K562 (cell line): ENCODE measurements at regions not wholly inside any gene's neighbourhood (a gene's known extent, or its start where the extent isn't known, plus 50 kb on each side); places are given as distances from the start of the nearest gene placed in this dataset.
A peak's percentile ranks its signal among the peaks of the same experiment; 100 is the strongest.

ENCODE experiments used
- ARID3A ChIP-seq: IDR thresholded peaks from 2 replicates; pipeline ENCODE4 v1.6.1; 2012; ENCODE audit warnings: low read depth, low read length, improper control_type of control experiment, borderline replicate concordance
- ARID3B ChIP-seq: fragments of 250-450 bp; sonication (Bioruptor Pico); IDR thresholded peaks from 2 replicates; pipeline ENCODE4 v1.4.0; 2020; ENCODE audit warnings: borderline replicate concordance
- CREM ChIP-seq: IDR thresholded peaks from 2 replicates; pipeline ENCODE4 v1.6.1; 2014; ENCODE audit warnings: antibody characterized with exemption, low read depth
- CXXC5 ChIP-seq: fragments of 250-450 bp; sonication (Bioruptor Pico); IDR thresholded peaks from 2 replicates; pipeline ENCODE4 v1.8.0; 2022; ENCODE audit warnings: inconsistent platforms, mild to moderate bottlenecking, moderate library complexity
- DDX20 ChIP-seq: fragments of 450-650 bp; IDR thresholded peaks from 2 replicates; pipeline ENCODE4 v1.6.1; 2016; ENCODE audit warnings: missing genetic modification characterization, low read depth, mild to moderate bottlenecking, missing compliant biosample characterization, moderate library complexity
- HDAC8 ChIP-seq: fragments of 450-650 bp; IDR thresholded peaks from 2 replicates; pipeline ENCODE4 v1.6.1; 2016; ENCODE audit warnings: mild to moderate bottlenecking, missing genetic modification characterization, moderate library complexity, missing compliant biosample characterization
- HES1 ChIP-seq: fragments of 450-650 bp; IDR thresholded peaks from 2 replicates; pipeline ENCODE4 v1.6.1; 2016; ENCODE audit warnings: low read depth, mild to moderate bottlenecking, moderate library complexity
- HMBOX1 ChIP-seq: sonication (generic); IDR thresholded peaks from 2 replicates; pipeline ENCODE4 v1.6.1; 2016
- L3MBTL2 ChIP-seq: fragments of 450-650 bp; IDR thresholded peaks from 2 replicates; pipeline ENCODE4 v1.6.1; 2016; ENCODE audit warnings: mild to moderate bottlenecking, moderate library complexity
- LARP7 ChIP-seq: fragments of 450-650 bp; IDR thresholded peaks from 2 replicates; pipeline ENCODE4 v1.6.1; 2016
- MBD2 ChIP-seq: sonication (generic); IDR thresholded peaks from 2 replicates; pipeline ENCODE4 v1.6.1; 2016; ENCODE audit warnings: low read depth, borderline replicate concordance
- PRDM10 ChIP-seq: fragments of 450-650 bp; IDR thresholded peaks from 2 replicates; pipeline ENCODE4 v1.6.1; 2018; ENCODE audit not compliant: partially characterized antibody
- PRPF4 ChIP-seq: fragments of 200-400 bp; formaldehyde crosslinking; IDR thresholded peaks from one replicate; pipeline ENCODE4 v1.6.1; 2017; ENCODE audit warnings: low read length, low read depth, mild to moderate bottlenecking; ENCODE audit not compliant: insufficient read depth, poor library complexity, severe bottlenecking
- STAT5A ChIP-seq: IDR thresholded peaks from 2 replicates; pipeline ENCODE4 v1.6.1; 2012; ENCODE audit warnings: low read length, inconsistent platforms, borderline replicate concordance
- TAF1 ChIP-seq: IDR thresholded peaks from 2 replicates; pipeline ENCODE4 v1.6.1; 2011; ENCODE audit warnings: mild to moderate bottlenecking, low read length, moderate library complexity; ENCODE audit not compliant: insufficient read depth, control insufficient read depth, severe bottlenecking; ENCODE audit errors: extremely low read depth
- TAL1 ChIP-seq: fragments of 450-650 bp; IDR thresholded peaks from 2 replicates; pipeline ENCODE4 v1.6.1; 2016; ENCODE audit warnings: mild to moderate bottlenecking
- TRIM24 ChIP-seq, 2 experiments: fragments of 450-650 bp; IDR thresholded peaks; 2 replicates each; pipeline ENCODE4 v1.6.1; 2016
- ZBTB17 ChIP-seq: fragments of 450-650 bp; formaldehyde crosslinking; IDR thresholded peaks from 2 replicates; pipeline ENCODE4 v1.4.0; 2020; ENCODE audit warnings: mild to moderate bottlenecking
- ZNF280A ChIP-seq: fragments of 450-650 bp; IDR thresholded peaks from 2 replicates; pipeline ENCODE4 v1.6.1; 2018; ENCODE audit warnings: mild to moderate bottlenecking, low read depth; ENCODE audit not compliant: partially characterized antibody

GRCh38 chr10:80772596-80772995 is 234.9 kb downstream of the SH2D4B start (continued):
- no peak for TF ChIP-seq PRDM10
- no peak for TF ChIP-seq HDAC8
- TF ChIP-seq ARID3A, result no peak
- TF ChIP-seq TAF1, result no peak
- TF ChIP-seq ZNF280A, result no peak
- peak; percentile 82 for TF ChIP-seq HES1
- TF ChIP-seq HMBOX1, result peak; percentile 50; the same call in 1 of the 2 replicates
- TF ChIP-seq TRIM24 (IDR thresholded peaks at IDR 0.05), result peak in 1 of 2 experiments; percentile 26; a peak in 1 of 4 replicates
- TF ChIP-seq L3MBTL2, result no peak
- no peak; the same call in 1 of the 2 replicates for TF ChIP-seq MBD2
- no peak for TF ChIP-seq CXXC5
- TF ChIP-seq ARID3B (CRISPR knock-in tag), result no peak
- peak; percentile 52; the same call in 1 of the 2 replicates for TF ChIP-seq CREM
- TF ChIP-seq PRPF4, result no peak
- no peak for TF ChIP-seq DDX20 (tag)
- no peak; the same call in 1 of the 2 replicates for TF ChIP-seq STAT5A
- no peak for TF ChIP-seq ZBTB17 (CRISPR knock-in tag)
- TF ChIP-seq TAL1, result peak; percentile 47
- no peak for TF ChIP-seq LARP7
